GM12878 (cell line): ENCODE measurements at regions not wholly inside any gene's neighbourhood (a gene's known extent, or its start where the extent isn't known, plus 50 kb on each side); places are given as distances from the start of the nearest gene placed in this dataset.
"Not testable (repeated sequence)": the region's sequence is repeated elsewhere in the genome, so short reads cannot be mapped to it uniquely, and the experiment has no call there.

Experiments
- CTCF ChIP-seq, 3 experiments: IDR thresholded peaks in 2 of 3; conservative IDR thresholded peaks in 1 of 3; 2 replicates each; pipeline ENCODE4 v1.5.1; 2011; ENCODE audit warnings: low read depth in 3 of 3, low read length in 3 of 3, mild to moderate bottlenecking in 3 of 3, control low read depth in 2 of 3, moderate library complexity in 2 of 3, inconsistent platforms in 1 of 3, mixed read lengths in 1 of 3; ENCODE audit not compliant: control insufficient read depth in 2 of 3, insufficient read depth in 1 of 3; ENCODE audit errors: extremely low read depth in 1 of 3
- EED ChIP-seq: sonication (generic); IDR thresholded peaks from 2 replicates; pipeline ENCODE4 v1.6.1; 2016; ENCODE audit warnings: antibody characterized with exemption, low read depth
- FOXM1 ChIP-seq: IDR thresholded peaks from 2 replicates; pipeline ENCODE4 v1.6.1; 2012; ENCODE audit warnings: low read depth, mild to moderate bottlenecking, inconsistent platforms, low read length, moderate library complexity
- HDAC2 ChIP-seq: fragments of 200-600 bp; sonication (generic); IDR thresholded peaks from 2 replicates; pipeline ENCODE4 v1.6.1; 2017
- MXI1 ChIP-seq: fragments of 150-350 bp; IDR thresholded peaks from 2 replicates; pipeline ENCODE4 v1.6.1; 2011; ENCODE audit warnings: low read depth, mild to moderate bottlenecking, inconsistent platforms, low read length, improper control_type of control experiment
- TARDBP ChIP-seq: IDR thresholded peaks from 2 replicates; pipeline ENCODE4 v1.6.1; 2016; ENCODE audit warnings: borderline replicate concordance
- ZBTB33 ChIP-seq: fragments of 450-650 bp; IDR thresholded peaks from 2 replicates; pipeline ENCODE4 v1.6.1; 2017; ENCODE audit warnings: mild to moderate bottlenecking
- ZZZ3 ChIP-seq: IDR thresholded peaks from 2 replicates; pipeline ENCODE4 v1.6.1; 2011; ENCODE audit warnings: low read depth; ENCODE audit not compliant: control insufficient read depth, insufficient read length
- TF ChIP-seq, protein P1 (sequence below): IDR thresholded peaks from 2 replicates; pipeline ENCODE4 v1.6.1; 2012; ENCODE audit warnings: low read depth, low read length, improper control_type of control experiment

DNA sequence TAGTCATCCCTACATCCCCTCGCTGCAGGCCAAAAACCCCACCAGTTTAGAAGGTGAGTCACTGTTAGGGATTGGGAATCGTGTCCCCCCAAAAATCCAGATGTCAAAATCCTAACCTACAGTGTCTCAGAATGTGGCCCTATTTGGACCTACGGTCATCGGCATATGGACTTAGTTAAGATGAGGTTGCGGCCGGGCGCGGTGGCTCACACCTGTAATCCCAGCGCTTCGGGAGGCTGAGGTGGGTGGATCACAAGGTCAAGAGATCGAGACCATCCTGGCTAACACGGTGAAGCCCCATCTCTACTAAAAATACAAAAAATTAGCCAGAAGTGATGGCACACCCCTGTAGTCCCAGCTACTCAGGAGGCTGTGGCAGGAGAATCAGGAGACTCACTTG lies 318.6 kb upstream of the KAZN start:
- TF ChIP-seq ZBTB33; HDAC2; TARDBP; MXI1; FOXM1; ZZZ3; EED; CTCF (IDR thresholded peaks at IDR 0.05 in 2 of 3, conservative IDR thresholded peaks at IDR 0.05 in 1 of 3; ENCODE audit: control insufficient read depth in 2 of 3, extremely low read depth in 1 of 3, insufficient read depth in 1 of 3, low read depth in 3 of 3, low read length in 3 of 3): not testable (repeated sequence)
- TF ChIP-seq, protein P1, sequence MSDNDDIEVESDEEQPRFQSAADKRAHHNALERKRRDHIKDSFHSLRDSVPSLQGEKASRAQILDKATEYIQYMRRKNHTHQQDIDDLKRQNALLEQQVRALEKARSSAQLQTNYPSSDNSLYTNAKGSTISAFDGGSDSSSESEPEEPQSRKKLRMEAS, result not testable (repeated sequence)
